ENCODE measurements at regions not wholly inside any gene's neighbourhood (a gene's known extent, or its start where the extent isn't known, plus 50 kb on each side); places are given as distances from the start of the nearest gene placed in this dataset.

GRCh38 chrX:5640071-5640470 lies 588.6 kb downstream of the NLGN4X start:
- Histone ChIP-seq H4K20me1 (ENCODE audit: control insufficient read depth, extremely low read depth, insufficient read depth, low read length) (no peaks in the 10 kb centered on the region), H3K79me2 (ENCODE audit: control insufficient read depth, insufficient read depth, low read length) (no peaks in the 10 kb centered on the region), H3K27ac (ENCODE audit: control insufficient read depth, insufficient read depth, low read length) (no peak overlapping the region), H3K9ac (ENCODE audit: control insufficient read depth, extremely low read depth, insufficient read depth, low read length) (no peak overlapping the region), H2AFZ (ENCODE audit: control insufficient read depth, low read length) (no peak overlapping the region), H3K4me1 (ENCODE audit: control insufficient read depth, extremely low read depth, insufficient read depth, low read length) (no peaks in the 10 kb centered on the region), H3K4me3 (ENCODE audit: control insufficient read depth in 2 of 3, extremely low read depth in 1 of 3, insufficient read depth in 2 of 3, low read depth in 1 of 3, low read length in 3 of 3) (no peak overlapping the region), H3K27me3 (ENCODE audit: control insufficient read depth, extremely low read depth, insufficient read depth, low read length) (no peaks in the 10 kb centered on the region), H3K9me3 (ENCODE audit: control insufficient read depth, low read depth, low read length) (no peaks in the 10 kb centered on the region), H3K36me3 (ENCODE audit: control insufficient read depth in 2 of 2, extremely low read depth in 1 of 2, insufficient read depth in 2 of 2, low read length in 2 of 2) (no peaks in the 10 kb centered on the region), H3K4me2 (ENCODE audit: control insufficient read depth, extremely low read depth, insufficient read depth, low read depth, low read length) (no peak overlapping the region), H3K9me1 (ENCODE audit: control insufficient read depth, extremely low read depth, insufficient read depth, low read length) (no peaks in the 10 kb centered on the region)
- FAIRE-seq, result no peak
- no peak for TF ChIP-seq EZH2 (IDR thresholded peaks at IDR 0.05; ENCODE audit: low read length)
- no peak for TF ChIP-seq CTCF (optimal IDR thresholded peaks at IDR 0.05 in 1 of 3, IDR thresholded peaks at IDR 0.05 in 1 of 3, conservative IDR thresholded peaks at IDR 0.05 in 1 of 3; ENCODE audit: extremely low read depth in 1 of 3, insufficient read depth in 2 of 3, low read length in 3 of 3)
- dilution Hi-C loops (cut with MboI; ENCODE audit: extremely low pct_ligation_motif_present, low sequenced_read_pairs), result no loop called here
- no peak for DNase-seq (ENCODE audit: low read depth, low spot score)

GRCh38 chrX:5638572-5638971 lies 590.1 kb downstream of the NLGN4X start:
- FAIRE-seq (no peak), DNase-seq (ENCODE audit: low read depth, low spot score) (no peak)
- no peak overlapping the region for H2AFZ ChIP-seq (ENCODE audit: control insufficient read depth, low read length)
- H3K4me2 ChIP-seq (ENCODE audit: control insufficient read depth, extremely low read depth, insufficient read depth, low read depth, low read length), result no peak overlapping the region
- no peak overlapping the region for H3K9ac ChIP-seq (ENCODE audit: control insufficient read depth, extremely low read depth, insufficient read depth, low read length)
- dilution Hi-C loops (cut with MboI; ENCODE audit: extremely low pct_ligation_motif_present, low sequenced_read_pairs), result no loop called here
- TF ChIP-seq EZH2 (IDR thresholded peaks at IDR 0.05; ENCODE audit: low read length) (no peak), CTCF (optimal IDR thresholded peaks at IDR 0.05 in 1 of 3, IDR thresholded peaks at IDR 0.05 in 1 of 3, conservative IDR thresholded peaks at IDR 0.05 in 1 of 3; ENCODE audit: extremely low read depth in 1 of 3, insufficient read depth in 2 of 3, low read length in 3 of 3) (no peak)
- no peaks in the 10 kb centered on the region for H4K20me1 ChIP-seq (ENCODE audit: control insufficient read depth, extremely low read depth, insufficient read depth, low read length)
- H3K9me1 ChIP-seq (ENCODE audit: control insufficient read depth, extremely low read depth, insufficient read depth, low read length), result no peaks in the 10 kb centered on the region
- no peaks in the 10 kb centered on the region for H3K9me3 ChIP-seq (ENCODE audit: control insufficient read depth, low read depth, low read length)
- no peak overlapping the region for H3K27ac ChIP-seq (ENCODE audit: control insufficient read depth, insufficient read depth, low read length)
- H3K4me3 ChIP-seq (ENCODE audit: control insufficient read depth in 2 of 3, extremely low read depth in 1 of 3, insufficient read depth in 2 of 3, low read depth in 1 of 3, low read length in 3 of 3), result no peak overlapping the region
- H3K27me3 ChIP-seq (ENCODE audit: control insufficient read depth, extremely low read depth, insufficient read depth, low read length), result no peaks in the 10 kb centered on the region
- no peaks in the 10 kb centered on the region for H3K4me1 ChIP-seq (ENCODE audit: control insufficient read depth, extremely low read depth, insufficient read depth, low read length)
- no peaks in the 10 kb centered on the region for H3K79me2 ChIP-seq (ENCODE audit: control insufficient read depth, insufficient read depth, low read length)
- no peaks in the 10 kb centered on the region for H3K36me3 ChIP-seq (ENCODE audit: control insufficient read depth in 2 of 2, extremely low read depth in 1 of 2, insufficient read depth in 2 of 2, low read length in 2 of 2)
